GM18909 (cell line): ENCODE measurements at regions not wholly inside any gene's neighbourhood (a gene's known extent, or its start where the extent isn't known, plus 50 kb on each side); places are given as distances from the start of the nearest gene placed in this dataset.
"Not testable (repeated sequence)": the region's sequence is repeated elsewhere in the genome, so short reads cannot be mapped to it uniquely, and the experiment has no call there.

Source experiments
- ATAC-seq: cut with Tn5 transposase; IDR thresholded peaks from one replicate; pipeline ENCODE4 v1.9.1; 2021; ENCODE audit warnings: mild to moderate bottlenecking; ENCODE audit not compliant: unreplicated experiment, poor library complexity

DNA sequence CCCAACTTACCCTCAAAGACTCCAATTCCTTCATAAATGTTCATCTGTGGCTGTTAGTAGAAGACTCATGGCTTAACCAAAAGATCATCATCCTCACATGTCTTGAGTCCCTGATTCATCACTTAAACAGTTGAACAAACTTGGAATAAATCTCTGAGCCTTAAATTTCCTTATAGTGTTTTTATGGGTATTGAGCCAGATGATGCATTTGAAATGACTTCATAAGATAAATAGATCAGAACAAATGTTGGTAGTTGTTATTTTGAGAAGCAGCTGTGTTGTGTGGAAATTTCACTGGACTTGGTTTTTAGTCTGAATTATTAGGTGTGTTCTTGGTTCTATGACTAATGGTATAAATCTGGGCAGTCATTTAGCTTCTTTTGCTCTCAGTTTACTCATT, 236.2 kb downstream of the NNT start:
- ATAC-seq = no peak

DNA sequence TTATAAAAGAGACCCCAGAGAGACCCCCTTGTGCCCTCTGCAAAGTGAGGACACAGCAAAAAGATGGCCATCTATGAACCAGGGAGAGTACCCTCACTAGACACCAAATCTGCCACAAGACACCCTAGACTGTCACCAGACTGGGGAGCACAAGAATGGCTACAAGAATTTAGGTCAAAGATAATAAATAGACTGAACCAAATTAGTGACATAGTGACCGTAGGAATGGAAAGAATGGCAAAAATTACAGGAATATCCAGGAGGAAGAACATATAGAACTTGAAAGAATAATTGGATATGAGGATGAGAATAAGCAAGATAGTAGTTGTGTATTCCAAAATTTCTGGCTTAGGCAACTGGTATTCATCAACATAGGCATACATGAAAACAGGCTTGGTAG, 235.0 kb downstream of the NNT start:
- ATAC-seq = no peak

GRCh38 chr5:43837091-43837490, 234.1 kb downstream of the NNT start:
- no peak for ATAC-seq

DNA sequence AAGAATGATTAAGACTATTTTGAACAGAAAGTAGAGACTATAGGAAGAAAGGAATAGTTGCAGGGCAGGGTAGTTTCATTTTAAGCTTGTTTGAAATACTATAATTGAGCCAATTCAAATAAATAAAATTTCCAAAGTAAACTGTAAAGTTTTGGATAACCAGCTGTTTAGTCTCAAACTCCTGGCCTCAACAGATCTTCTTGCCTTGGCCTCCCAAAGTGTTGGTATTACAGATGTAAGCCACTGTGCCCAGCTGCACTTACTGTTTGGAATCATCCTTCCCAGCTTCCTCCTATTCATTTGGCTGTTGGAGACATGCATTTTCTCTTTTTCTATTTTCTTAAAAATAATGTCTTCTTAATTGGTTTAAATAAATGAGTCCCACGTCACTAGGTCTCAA, 231.0 kb downstream of the NNT start:
- no peak for ATAC-seq

GRCh38 chr5:43824325-43824964, 221.5 kb downstream of the NNT start:
- ATAC-seq = not testable (repeated sequence)

GRCh38 chr5:43818394-43818793, 215.4 kb downstream of the NNT start:
- ATAC-seq = not testable (repeated sequence)

GRCh38 chr5:43815497-43815896, 212.5 kb downstream of the NNT start:
- ATAC-seq = no peak

DNA sequence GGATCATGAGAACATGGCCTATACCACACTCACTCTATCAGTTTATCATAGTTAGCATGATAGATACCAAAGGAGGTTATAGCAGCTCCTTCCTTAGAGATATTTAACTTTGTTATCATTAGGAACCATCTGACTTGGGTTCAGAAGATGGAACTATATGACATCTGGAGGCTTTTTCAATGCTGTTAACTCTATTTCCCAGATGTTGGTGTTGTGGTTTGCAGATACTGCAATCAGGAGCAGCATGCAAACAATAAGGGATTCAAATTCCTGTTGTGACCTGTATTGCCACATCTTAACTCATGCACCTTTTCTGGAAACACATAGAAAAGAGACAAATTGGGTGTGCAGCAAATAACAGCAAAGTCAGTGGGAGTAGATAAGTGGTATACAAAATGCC, 201.7 kb downstream of the NNT start:
- no peak for ATAC-seq

GRCh38 chr5:43804041-43804440, 201.1 kb downstream of the NNT start:
- ATAC-seq = no peak

GRCh38 chr5:43802651-43803050, 199.7 kb downstream of the NNT start:
- no peak for ATAC-seq

DNA sequence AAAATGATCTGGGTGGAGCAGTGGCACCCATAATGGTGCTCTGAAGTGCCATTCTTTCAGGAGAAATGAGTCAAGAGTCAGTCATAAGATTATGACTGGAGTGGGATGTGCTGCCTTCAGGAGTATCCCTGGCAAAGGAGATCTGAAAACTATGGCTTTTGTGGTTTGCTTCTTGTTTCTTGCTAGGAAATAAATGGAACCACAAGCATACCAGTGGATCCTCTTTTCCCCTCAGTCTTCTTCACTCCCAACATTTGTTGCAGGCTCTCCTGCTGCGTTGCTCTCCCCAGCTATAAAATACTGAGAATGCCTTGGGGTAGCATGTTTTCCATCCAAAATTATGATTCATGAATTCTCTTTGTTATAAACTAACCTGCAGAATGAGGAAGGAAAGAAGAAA, 199.1 kb downstream of the NNT start:
- ATAC-seq = no peak

GRCh38 chr5:43798740-43799139, 195.8 kb downstream of the NNT start:
- ATAC-seq = no peak

- not testable (repeated sequence) for ATAC-seq
These were observed 188.9 kb downstream of the NNT start for GRCh38 chr5:43791880-43792279.

GRCh38 chr5:43785198-43785597, 182.2 kb downstream of the NNT start:
- no peak for ATAC-seq

DNA sequence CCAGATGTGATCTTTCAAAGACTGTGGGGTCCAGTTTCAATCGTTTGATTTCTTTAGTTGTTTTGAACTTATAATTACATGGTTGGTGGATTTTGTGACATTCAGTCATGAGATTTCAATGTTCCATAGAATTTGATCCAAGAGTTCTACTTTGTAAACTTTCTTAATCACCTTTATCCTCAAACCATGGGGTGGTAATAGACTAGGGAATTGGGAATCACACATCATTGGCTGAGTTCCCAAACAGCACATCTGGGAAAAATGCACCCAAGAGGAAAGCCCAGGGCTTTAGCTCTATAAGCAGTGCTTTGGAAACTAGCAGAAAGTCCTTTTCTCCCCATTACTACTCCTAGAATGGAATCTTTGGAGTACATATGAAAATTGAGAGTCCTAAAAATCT, 177.6 kb downstream of the NNT start:
- no peak for ATAC-seq

DNA sequence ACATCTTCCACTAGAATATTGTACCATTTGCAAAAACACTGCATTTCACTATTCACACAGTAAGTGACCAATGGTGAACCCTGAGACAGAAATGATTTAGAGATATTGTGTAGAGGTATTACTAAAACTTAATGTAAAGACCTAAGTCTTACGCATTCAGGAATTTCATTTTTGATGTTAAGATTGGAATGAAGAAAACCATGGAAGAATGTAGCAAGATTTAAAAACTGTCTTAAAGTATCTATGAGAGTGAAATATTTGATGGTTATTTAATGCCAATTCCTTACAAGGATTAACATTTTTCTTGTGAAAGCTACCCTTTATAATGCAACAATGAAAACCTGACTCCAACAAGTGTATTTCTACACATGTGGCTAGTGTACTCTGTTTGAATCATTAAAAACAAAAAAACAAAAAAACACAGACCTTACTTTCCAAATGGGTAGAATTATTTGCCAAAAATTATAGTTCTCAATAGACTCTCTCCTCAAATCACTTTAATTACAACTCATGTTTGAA, 172.0 kb downstream of the NNT start:
- ATAC-seq = no peak

DNA sequence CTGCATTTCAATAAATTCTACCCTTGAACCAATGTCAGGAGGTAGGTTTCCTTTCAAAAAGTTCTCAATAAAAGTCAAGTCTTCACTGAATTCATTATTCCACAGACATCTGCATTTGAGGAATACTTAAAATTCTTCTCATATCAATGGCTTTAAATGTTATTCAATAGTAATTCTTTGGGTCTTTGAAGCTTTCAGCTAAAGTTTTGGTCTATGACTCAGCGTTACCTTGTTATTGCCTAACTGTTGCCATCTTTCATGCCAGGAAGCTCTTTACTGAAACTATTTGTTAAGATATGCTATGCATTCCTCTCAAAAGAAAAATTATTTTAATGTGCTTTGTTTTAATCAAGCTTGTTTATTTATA, 170.5 kb downstream of the NNT start:
- no peak for ATAC-seq

GRCh38 chr5:43772764-43773477, 169.9 kb downstream of the NNT start:
- no peak for ATAC-seq

DNA sequence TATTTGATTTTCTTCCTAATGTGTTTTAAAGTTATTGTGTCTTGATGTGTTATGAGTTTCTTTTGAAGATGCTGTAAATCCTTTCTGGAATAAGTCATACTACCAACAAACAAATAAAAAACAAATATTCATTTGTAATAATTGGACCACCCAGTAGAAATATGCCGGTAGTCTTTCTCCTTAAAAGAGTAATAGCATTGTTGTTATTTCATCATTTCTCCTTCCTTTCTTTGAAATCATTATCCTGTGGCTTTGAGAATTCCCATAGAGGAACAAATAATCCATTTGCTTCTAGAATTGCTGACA, 169.4 kb downstream of the NNT start:
- no peak for ATAC-seq

DNA sequence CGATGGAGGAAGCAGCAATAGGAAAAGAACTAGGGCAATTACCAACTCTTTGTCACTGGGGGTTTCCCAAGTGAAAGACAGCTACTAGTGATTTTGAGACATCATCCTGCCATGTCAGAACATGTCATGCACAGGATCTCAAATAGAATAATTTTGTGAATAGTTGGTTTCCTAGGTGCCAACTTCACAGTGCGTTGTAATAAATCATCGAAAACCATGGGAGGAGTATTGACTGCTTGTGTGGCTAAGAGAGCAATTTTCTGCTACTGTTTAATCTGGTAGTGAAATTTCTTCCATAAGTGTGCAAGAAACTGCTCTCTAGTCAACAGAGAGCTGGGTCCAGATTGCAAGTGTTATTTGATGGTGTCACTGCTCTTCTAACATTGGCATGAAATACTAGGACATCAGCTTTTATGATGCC, 168.6 kb downstream of the NNT start:
- no peak for ATAC-seq

- no peak for ATAC-seq
These were observed 166.8 kb downstream of the NNT start for GRCh38 chr5:43769571-43770355.
